Adipocyte (in vitro differentiated cells): ENCODE measurements at regions not wholly inside any gene's neighbourhood (a gene's known extent, or its start where the extent isn't known, plus 50 kb on each side); places are given as distances from the start of the nearest gene placed in this dataset.
"Not testable (repeated sequence)": the region's sequence is repeated elsewhere in the genome, so short reads cannot be mapped to it uniquely, and the experiment has no call there.

ENCODE experiments used
- DNase-seq: peaks from one replicate; pipeline ENCODE4 v3.0.0-alpha.2; 2015; ENCODE audit warnings: low read depth
- H3K27me3 ChIP-seq: replicated peaks from 2 replicates; pipeline ENCODE4 v1.7.0; 2013; ENCODE audit warnings: mild to moderate bottlenecking, low read length, moderate library complexity; ENCODE audit not compliant: control insufficient read depth, insufficient read depth
- H3K36me3 ChIP-seq: 2 replicates; pipeline ENCODE4 v1.7.0; 2013; ENCODE audit warnings: low read length, mild to moderate bottlenecking, moderate library complexity; ENCODE audit not compliant: control insufficient read depth, insufficient read depth, severe bottlenecking
- H3K4me1 ChIP-seq: 2 replicates; pipeline ENCODE4 v1.7.0; 2013; ENCODE audit warnings: mild to moderate bottlenecking, low read length, moderate library complexity; ENCODE audit not compliant: control insufficient read depth, insufficient read depth
- H3K4me3 ChIP-seq: 2 replicates; pipeline ENCODE4 v1.7.0; 2013; ENCODE audit warnings: mild to moderate bottlenecking, low read length, moderate library complexity
- H3K9ac ChIP-seq: 2 replicates; pipeline ENCODE4 v1.7.0; 2013; ENCODE audit warnings: mild to moderate bottlenecking, low read length, moderate library complexity
- H3K9me3 ChIP-seq: 2 replicates; pipeline ENCODE4 v1.7.0; 2013; ENCODE audit warnings: mild to moderate bottlenecking, low read length, moderate library complexity; ENCODE audit not compliant: control insufficient read depth

DNA sequence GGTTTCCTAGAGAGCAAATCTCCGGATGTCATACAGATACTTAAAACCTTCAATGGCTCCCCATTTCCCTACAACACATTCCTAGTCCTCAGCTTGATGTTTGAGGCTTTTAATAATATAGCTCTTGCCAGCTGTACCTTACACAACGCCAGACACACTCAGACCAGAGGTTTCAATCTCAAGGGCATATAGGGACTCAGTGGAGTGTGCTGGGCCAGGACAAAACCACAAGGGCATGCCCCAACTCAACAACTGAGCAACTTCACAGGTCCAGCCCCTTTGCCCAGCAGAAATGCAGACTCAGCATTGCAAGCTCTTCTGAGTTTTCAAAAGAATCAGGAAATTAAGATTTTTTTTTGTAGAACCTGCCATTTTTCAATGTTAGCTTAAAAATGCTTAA is 235.5 kb downstream of the NPIPA8 start:
- not testable (repeated sequence) for H3K9ac ChIP-seq

DNA sequence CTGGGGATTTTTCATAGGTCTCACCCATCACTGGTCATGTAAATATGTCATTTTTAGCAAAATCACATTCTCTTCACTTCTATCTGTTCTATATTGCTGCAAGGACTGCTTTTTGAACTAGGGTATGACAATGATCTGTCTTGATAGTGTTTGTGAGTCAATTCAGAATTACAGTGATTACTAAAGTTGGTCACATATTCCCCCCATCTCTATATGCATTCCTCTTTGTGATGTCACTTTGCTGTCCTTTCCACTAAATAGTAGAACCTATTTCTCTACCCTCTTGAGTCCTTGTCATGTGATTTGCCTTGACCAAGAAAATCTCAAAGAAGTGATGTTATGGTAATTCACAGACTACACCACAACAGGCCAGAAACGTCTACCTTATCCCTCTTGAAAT is 243.9 kb downstream of the NPIPA8 start:
- H3K9ac ChIP-seq, H3K27me3 ChIP-seq, H3K9me3 ChIP-seq, H3K4me1 ChIP-seq, DNase-seq, H3K4me3 ChIP-seq, H3K36me3 ChIP-seq: not testable (repeated sequence)

More for the DNA sequence above, 235.5 kb downstream of the NPIPA8 start:
- not testable (repeated sequence) for DNase-seq, H3K4me3 ChIP-seq, H3K9me3 ChIP-seq, H3K27me3 ChIP-seq, H3K4me1 ChIP-seq, H3K36me3 ChIP-seq

DNA sequence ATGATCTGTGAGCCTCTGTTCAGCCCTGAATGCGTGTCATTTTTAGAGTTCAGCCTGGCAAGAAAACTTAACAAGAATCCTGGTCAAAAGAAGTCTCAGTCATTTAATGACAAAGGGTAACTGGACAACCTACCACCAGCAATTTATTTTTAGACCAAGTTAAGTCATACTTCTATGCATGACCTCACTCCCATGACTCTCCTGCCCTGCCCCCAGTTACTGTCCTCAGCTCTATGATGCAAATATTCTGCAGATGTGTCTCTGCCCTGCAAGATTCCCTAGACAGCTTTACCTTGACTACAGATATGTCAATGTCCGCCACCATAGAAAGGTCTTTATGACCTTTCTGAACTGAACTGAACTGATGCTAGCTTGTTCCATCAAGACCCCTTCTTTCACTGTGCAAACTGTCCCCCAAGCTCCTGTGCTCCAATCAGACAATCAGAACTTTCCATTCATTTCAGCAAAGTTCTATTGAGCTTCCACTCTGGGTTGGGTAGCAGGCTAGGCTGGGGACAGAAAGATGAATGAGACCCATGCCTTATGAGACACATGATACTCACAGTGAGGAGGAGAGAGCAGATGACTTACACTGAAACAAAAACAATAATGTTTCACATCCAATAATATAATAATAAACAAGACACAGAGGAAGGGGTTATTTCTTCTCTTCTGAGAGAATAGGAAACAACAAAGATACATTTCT is 255.7 kb downstream of the NPIPA8 start:
- not testable (repeated sequence) for DNase-seq, H3K9me3 ChIP-seq, H3K36me3 ChIP-seq

DNA sequence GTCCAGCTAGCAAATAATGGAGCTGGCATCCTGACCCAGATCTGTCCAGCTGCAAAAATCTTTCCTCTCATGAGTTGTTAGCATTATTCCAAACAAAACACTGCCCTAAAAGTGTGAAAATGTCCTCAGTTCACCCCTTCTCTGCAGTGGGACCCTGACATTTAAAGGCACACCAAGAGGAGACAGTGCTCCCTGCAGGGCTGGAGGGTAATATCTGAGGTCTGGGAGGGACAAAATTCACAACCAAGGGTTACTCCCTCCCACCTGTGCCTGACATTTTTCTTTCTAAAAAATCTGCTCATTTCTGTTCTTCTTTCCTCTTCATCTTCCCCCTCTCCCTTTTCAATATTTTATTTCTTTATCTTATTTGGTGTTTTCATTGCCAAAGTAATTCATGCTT is 258.6 kb downstream of the NPIPA8 start:
- not testable (repeated sequence) for DNase-seq, H3K4me1 ChIP-seq, H3K4me3 ChIP-seq, H3K36me3 ChIP-seq, H3K9me3 ChIP-seq, H3K9ac ChIP-seq, H3K27me3 ChIP-seq

More for the DNA sequence above, 255.7 kb downstream of the NPIPA8 start:
- not testable (repeated sequence) for H3K27me3 ChIP-seq, H3K4me1 ChIP-seq, H3K9ac ChIP-seq, H3K4me3 ChIP-seq

DNA sequence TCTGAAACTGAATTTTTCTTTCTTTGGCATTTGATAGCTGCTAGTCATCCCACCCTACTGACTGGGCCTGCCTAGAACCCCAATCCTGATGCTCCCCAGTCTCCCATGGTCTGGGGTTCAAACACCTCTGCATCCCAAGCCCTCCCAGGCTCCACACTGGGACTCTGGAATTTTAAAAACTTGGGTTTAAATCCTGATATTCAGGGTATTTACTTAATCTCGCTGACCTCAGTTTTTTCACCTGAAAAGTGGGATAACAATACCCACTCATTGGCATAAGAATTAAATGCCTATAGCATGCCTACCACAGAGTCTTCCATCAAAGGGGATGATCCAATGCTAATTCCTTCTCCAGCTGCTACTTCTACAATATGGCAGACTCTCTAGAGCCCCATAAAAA is 264.4 kb downstream of the NPIPA8 start:
- Histone ChIP-seq H3K27me3 (no peaks in the 10 kb centered on the region), H3K36me3 (no peaks in the 10 kb centered on the region), H3K4me3 (no peak overlapping the region), H3K9me3 (no peaks in the 10 kb centered on the region), H3K9ac (no peak overlapping the region), H3K4me1 (no peaks in the 10 kb centered on the region)
- DNase-seq, result no peak

DNA sequence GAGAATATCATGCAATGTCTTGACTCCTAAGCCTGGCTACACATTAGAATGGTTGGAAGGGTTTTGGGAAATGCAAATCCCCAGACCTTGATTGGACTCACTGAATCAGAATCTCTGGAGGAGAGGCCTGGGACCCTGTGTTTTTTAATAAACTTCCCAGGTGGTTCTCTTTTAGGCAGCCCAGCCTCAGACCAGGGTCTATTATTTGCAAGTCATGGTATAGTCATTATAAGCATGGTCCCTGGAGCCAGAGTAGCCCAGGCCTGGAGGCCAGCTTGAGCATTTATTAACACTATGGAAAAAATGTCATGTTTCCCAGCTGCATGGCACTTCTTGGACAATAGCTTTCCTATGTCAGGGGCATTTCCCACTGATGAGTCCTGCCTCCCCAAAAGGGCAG is 266.9 kb downstream of the NPIPA8 start:
- H3K27me3 ChIP-seq, result no peaks in the 10 kb centered on the region
- no peaks in the 10 kb centered on the region for H3K4me1 ChIP-seq
- H3K9ac ChIP-seq, result no peak overlapping the region
- DNase-seq, result no peak
- H3K9me3 ChIP-seq, result no peaks in the 10 kb centered on the region
- H3K4me3 ChIP-seq, result no peak overlapping the region
- H3K36me3 ChIP-seq, result no peaks in the 10 kb centered on the region

DNA sequence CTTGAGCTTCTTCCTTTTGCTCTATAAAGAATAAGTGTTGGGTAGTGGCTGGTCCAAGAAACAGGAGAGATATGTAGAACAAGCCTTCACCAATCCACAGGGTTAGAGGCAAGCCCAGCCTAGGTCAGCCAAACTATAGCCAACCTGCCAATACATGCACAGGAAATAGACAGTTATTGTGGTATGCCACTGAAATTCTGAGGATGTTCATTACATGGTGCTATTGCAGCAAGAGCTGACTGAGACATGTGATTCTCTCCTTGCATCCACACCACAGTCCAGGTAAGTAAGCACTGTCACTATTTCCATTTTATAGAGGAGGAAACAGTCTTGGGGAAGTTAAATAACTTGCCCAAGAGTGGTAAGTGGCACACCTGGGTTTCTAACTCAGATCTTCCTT is 268.1 kb downstream of the NPIPA8 start:
- no peaks in the 10 kb centered on the region for H3K27me3 ChIP-seq
- H3K4me1 ChIP-seq, result no peaks in the 10 kb centered on the region
- no peaks in the 10 kb centered on the region for H3K36me3 ChIP-seq
- H3K9me3 ChIP-seq, result peaks cover 4% of the 10 kb centered on the region
- no peak overlapping the region for H3K9ac ChIP-seq
- DNase-seq, result no peak
- H3K4me3 ChIP-seq, result no peak overlapping the region

DNA sequence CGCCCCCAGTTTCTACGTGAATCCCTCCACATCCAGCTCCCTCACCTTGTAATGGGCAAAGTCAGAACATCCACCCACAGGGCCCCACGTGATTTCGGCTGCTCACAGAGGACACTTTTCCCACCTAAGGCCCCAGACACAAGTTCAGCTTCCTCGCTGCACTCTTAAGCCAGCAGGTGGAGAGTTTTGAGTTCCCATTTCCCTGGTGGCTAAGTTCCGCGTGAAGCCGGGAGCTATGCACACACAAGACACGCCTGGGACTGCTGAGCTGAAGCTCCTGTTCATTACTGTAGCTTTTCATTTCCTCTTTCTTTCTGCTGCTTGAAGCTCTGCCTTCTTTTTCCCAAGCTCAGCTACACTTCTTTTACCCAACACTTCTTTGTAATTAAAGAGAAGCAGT is 273.8 kb downstream of the NPIPA8 start:
- H3K36me3 ChIP-seq, result no peaks in the 10 kb centered on the region
- H3K27me3 ChIP-seq, result no peaks in the 10 kb centered on the region
- no peaks in the 10 kb centered on the region for H3K4me1 ChIP-seq
- no peak overlapping the region for H3K9ac ChIP-seq
- no peak for DNase-seq
- no peak overlapping the region for H3K4me3 ChIP-seq
- peaks cover 4% of the 10 kb centered on the region for H3K9me3 ChIP-seq

DNA sequence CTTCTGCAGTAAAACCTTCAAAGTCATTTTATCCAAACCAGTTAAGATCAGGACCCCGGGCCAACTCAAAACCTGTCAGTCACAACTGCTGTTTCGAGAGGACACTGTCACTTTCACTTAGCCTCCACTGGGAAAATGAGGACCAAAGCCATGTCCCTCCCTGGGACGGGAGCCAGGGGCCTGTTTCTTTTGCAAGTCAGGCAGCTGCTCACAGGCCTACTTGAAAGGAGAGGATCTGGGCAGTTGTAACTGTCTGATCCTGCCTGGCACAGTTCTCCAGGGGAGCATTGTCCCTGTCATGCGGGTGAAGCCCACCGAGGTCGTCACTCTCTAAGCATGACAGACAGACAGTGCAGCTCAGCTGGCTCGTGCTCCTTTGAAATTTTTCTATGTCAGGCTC is 276.2 kb downstream of the NPIPA8 start:
- no peak overlapping the region for H3K4me3 ChIP-seq
- H3K9me3 ChIP-seq, result peaks cover 4% of the 10 kb centered on the region
- H3K27me3 ChIP-seq, result no peaks in the 10 kb centered on the region
- DNase-seq, result no peak
- H3K4me1 ChIP-seq, result no peaks in the 10 kb centered on the region
- H3K36me3 ChIP-seq, result no peaks in the 10 kb centered on the region
- no peak overlapping the region for H3K9ac ChIP-seq

DNA sequence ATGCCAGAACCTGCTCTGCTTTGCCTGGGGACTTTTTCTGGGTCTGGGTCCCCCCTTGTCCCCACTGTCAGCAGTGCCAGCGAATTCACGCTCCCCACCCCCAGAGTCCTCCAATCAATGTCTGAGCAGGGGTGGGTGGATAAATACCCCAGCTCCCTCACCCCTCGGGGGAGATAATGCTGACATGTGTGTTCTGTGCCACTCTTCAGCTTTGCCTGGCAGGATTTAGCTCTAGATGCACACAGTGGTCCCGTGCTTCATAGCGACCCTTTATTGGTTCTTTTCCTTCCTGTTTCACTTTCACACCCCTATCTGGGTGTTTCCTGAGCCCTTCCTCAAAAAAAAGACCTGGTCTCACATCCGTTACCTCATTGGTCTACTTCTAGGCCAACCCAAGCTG is 277.0 kb downstream of the NPIPA8 start:
- H3K27me3 ChIP-seq, result no peaks in the 10 kb centered on the region
- no peak overlapping the region for H3K9ac ChIP-seq
- no peak for DNase-seq
- H3K9me3 ChIP-seq, result peaks cover 4% of the 10 kb centered on the region
- H3K4me3 ChIP-seq, result no peak overlapping the region
- no peaks in the 10 kb centered on the region for H3K36me3 ChIP-seq
- no peaks in the 10 kb centered on the region for H3K4me1 ChIP-seq

DNA sequence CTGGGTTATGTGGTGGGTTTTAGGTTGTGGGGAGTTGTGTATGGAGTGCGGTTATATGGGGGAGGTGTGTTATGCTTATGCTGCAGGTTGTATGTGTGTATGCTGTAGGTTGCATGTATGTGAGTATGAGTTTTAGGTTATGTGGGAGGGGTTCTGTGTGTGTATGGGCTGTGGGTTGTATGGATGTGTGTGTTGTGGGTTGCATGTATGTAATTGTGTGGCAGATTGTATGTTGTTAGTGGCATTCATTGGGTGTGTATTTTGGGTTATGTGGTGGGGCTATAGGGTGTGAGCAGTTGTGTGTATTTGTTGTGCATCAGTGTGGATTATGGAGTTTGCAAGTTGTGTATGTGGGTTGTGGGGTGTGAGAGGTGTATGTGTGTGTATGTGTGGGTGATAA is 277.4 kb downstream of the NPIPA8 start:
- H3K9ac ChIP-seq, result no peak overlapping the region

DNA sequence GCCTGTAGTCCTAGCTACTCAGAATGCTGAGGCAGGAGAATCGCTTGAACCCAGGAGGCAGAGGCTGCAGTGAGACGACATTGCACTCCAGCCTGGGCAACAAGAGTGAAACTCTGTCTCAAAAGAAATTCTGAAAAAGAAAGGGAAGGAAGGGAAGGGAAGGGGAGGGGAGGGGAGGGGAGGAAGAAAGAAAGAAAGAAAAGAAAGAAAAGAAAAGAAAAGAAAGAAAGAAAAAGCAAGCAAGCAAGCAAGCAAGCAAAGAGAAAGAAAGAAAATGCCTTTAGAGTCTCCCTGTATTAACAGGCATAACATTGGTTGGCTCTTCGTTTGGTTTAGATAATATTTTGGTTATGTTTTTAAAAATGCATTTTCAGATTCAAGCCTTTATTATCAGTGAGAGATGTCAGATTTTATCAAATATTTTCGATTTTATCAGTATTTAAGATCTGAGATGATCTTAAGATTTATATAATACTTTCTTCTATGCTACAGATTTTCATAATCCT is 281.1 kb downstream of the NPIPA8 start:
- H3K4me1 ChIP-seq, result no peaks in the 10 kb centered on the region
- H3K9me3 ChIP-seq, result no peaks in the 10 kb centered on the region
- no peaks in the 10 kb centered on the region for H3K27me3 ChIP-seq
- H3K36me3 ChIP-seq, result no peaks in the 10 kb centered on the region
- no peak overlapping the region for H3K9ac ChIP-seq
- no peak overlapping the region for H3K4me3 ChIP-seq
- DNase-seq, result no peak

More for the DNA sequence above, 277.4 kb downstream of the NPIPA8 start:
- Histone ChIP-seq H3K4me1 (no peaks in the 10 kb centered on the region), H3K9me3 (peaks cover 3% of the 10 kb centered on the region), H3K36me3 (no peaks in the 10 kb centered on the region), H3K27me3 (no peaks in the 10 kb centered on the region), H3K4me3 (no peak overlapping the region)
- no peak for DNase-seq
